CD4-positive, alpha-beta T cell treated with Interleukin-17A for 4 hours (primary cell): ENCODE measurements at regions not wholly inside any gene's neighbourhood (a gene's known extent, or its start where the extent isn't known, plus 50 kb on each side); places are given as distances from the start of the nearest gene placed in this dataset.
"Not testable (repeated sequence)": the region's sequence is repeated elsewhere in the genome, so short reads cannot be mapped to it uniquely, and the experiment has no call there.

ENCODE experiments used
- DNase-seq: peaks from one replicate; pipeline ENCODE4 v3.0.0-alpha.2; 2020; ENCODE audit warnings: mixed read lengths

DNA sequence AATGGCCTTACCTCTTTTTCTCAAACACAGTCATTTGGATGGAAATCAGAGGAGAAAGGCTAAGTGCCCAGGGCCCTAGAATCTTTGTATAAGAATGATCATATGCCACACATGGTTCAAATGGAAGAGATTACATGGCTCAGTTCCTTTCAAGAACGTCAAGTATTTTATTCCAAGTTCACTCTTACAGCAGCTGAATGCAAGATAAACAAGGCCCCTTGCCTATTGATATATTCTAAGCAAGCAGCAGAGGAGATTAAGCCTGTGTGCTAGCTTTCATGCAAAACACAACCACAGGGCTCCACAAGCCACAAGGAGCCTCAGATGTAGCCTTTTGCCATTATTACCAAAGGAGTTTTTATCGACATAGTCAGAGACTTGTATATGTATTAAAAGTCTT is 55.3 kb upstream of the SLCO6A1 start:
- DNase-seq = no peak

DNA sequence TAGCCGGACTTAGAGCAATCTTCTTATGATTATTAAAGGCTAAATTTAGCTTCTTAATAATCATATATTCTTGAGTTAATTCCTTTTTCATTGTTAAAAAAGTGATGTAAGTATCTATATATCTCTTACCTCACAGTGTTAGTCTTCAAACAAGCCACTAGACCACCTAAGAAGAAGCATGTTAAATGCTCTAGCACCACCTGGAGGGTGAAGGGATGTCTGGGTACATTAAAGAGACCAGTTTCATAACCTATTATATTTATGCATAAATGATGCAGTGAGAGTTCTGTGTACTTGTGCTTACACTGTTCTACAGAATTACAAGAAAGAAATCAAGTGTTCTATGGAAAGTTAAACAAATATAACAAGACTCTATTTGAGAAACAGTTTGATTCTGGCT is 55.9 kb upstream of the SLCO6A1 start:
- no peak for DNase-seq

DNA sequence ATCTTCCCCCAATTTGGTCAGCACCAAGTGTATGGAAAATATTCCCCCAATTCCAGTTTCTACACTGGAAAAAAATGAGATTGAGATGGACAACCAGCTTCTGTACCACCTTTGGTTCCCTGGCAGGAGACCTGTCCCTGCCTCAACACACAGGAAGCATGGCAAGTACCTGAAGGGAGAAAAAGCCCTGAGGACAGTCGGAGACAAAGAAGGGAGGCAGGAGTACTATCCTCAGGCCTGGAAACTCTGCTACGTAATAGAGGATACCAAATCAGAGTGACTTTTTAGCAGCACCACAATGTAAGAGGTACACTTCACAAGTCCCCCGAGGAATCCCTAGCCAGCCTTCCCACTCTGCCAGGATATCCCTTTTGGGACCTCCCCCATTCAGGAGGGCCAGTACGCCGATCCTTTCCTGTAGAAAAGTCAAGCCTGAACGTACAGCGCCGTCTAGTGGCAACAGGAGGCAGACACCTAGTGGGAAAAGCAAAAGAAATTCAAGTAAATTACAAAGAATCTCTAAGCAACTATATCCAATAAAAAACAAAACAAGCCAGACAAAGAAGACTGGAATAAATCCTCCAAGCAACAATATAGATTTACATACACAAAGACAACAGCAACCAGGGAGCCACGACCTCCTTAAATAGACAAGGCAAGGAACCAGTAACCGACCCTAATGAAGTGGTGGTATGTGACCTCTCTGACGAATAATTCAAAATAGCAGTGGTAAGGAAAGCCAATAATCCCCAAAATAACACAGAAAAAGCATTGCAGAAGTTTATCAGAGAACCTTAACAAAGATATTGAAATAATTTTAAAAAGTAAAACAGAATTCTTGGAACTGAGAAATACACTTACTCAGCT is 63.3 kb upstream of the SLCO6A1 start:
- no peak for DNase-seq

DNA sequence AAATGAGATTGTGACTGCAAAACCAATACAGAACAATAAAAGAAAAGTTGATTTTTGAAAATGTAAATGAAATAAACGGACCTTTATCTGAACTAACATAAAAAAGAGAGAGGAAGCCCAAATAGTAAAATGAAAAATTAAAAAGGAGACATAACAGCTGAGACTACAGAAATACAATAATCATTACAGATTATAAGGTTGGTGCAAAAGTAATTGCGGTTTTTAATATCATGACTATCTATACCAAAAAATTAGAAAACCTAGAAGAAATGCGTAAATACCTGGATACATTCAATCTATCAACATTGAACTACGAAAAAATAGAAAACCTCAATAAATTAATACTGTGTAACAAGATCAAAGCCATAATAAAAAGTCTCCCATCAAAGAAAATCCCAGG is 71.9 kb upstream of the SLCO6A1 start:
- no peak for DNase-seq

DNA sequence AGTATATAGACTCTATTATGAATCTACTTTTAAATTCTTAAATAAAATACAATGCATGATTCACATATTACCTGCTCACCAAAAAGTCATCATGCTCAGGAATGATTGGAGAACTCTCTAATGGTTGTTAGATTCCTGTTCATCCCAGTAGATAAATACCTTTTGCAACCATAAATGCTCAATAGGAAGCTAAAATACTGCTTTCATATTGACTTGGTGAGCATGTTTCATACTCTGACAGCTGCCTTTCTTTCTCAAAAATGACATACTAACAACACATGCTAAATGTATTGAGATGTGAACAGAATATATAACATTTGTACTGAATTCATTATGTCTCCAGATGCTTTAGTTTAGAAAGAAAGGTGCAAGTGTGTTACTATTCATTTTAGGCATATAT is 79.6 kb upstream of the SLCO6A1 start:
- DNase-seq = no peak

DNA sequence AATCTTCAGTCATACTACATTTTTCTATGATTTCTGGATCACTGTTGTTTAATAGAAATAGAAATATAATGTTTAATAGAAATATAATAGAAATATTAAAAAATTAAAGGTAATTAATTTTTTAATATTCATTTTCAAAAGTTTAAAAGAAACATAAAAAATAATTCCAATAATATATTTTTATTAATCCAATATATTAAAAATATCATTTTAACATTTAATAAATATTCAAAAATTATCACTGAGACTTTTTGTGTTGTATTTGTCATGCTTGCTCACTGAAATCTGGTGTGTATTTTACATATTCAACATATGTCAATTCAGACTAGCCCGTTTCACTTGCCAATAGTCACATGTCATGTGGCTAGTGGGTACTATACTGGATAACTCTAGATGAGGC is 80.6 kb upstream of the SLCO6A1 start:
- DNase-seq = no peak

DNA sequence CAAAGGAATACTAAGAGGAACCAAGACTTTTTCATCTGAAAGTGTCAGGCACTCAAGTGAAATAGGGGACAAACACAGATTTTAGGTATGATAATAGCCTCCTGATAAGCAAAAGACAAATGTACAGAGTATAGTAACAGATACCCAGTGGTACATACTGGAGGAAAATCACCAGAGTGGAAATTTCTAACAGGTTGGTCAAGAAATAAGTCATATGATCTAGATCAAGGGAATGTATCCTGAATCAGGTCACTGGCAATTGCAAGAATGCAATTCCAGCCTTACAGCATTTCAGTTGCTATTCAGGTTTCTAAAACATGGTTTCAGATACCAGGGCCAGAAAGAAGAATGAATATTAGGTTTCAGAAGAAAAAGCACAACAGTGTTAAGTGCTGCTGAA is 82.2 kb upstream of the SLCO6A1 start:
- DNase-seq = no peak

DNA sequence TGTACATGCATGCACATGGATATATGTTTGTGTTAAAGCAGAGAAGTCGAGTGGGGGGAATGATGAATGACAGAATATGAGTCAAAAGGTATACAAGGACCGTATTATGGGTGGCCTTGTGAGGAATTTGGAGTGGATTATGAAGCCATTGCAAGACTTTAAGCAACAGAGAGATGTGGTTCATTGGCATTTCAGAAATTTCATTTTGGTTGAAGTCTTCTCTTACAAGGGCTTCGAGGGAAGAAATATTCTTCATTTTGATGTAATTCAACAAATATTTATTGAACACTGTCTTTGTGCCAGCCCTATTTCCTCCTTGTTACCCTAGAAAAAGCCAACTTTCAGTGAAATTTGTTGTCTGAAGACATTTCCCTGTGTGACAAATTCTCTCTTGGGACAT is 83.9 kb upstream of the SLCO6A1 start:
- DNase-seq = no peak

DNA sequence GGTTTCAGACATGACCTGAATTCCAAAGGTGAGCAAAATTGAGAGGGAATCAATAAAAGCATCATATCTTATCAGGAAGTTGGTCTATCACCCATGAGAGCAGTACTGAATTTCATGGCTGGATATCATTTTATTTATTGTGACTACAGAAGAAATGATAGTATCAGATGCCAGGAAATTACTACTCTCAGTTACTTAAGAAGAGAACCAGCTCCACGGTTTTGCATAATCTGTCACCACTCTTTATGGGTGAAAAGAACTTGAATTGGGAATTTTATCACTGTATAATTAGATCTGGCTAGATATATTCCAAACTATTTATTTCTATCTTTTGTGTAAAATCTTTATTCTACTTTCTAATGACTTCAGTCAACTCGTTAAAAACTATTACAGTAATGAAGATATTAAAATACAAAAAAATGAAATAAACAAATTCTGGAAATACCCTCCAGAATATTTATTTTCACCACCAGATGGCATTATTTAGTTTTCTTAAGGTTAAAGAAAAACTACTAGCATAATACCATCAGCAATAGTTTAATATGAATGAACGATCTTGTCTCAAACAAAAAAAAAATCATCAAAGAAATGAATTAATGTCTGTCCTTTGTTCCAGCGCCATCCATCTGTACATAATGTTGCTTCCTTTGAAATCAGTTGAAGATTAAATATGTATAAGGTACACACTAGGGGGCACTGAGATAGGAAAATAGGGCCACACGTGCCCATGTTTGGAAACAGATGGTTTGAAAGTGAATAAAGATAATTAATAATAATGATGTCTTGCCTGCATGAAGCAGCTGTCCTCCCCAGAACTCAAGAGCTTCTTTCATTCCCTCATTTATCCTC is 84.7 kb upstream of the SLCO6A1 start:
- no peak for DNase-seq

DNA sequence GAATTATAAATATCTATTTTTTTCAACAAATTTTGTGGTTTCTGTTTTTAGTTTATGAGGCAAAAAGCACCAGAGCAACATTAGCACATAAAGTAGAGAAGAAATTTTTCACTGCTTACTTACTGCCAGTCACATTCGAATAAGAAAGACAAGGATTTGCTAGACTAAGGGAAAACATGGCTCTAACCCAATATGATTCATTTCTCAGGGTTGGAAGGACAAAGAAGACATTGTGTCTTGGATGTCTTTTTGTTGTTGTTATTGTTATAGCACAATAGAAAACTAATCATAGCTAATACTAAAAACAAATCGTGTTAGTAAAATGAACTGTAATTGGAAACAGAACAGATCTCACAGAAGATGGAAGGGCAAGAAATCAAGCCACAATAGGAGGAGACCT is 90.9 kb upstream of the SLCO6A1 start:
- DNase-seq = no peak

DNA sequence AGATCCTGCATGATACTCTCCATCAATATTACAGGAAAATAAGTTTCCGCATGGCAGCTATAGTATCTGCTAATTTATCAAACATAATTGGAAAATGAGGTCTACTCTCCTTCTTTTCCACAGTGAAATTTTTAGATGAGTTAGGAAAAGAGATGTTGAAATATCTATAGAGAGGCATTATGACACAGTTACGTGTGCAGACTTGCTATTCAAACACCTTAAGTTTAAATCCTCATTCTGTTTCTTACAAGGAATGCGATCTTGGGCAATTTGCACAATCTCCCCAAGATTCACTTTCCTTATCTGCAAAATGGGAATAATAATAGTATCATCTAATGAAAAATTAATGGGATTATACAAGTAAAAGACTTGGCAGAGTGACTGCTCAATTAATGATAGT is 91.7 kb upstream of the SLCO6A1 start:
- no peak for DNase-seq

DNA sequence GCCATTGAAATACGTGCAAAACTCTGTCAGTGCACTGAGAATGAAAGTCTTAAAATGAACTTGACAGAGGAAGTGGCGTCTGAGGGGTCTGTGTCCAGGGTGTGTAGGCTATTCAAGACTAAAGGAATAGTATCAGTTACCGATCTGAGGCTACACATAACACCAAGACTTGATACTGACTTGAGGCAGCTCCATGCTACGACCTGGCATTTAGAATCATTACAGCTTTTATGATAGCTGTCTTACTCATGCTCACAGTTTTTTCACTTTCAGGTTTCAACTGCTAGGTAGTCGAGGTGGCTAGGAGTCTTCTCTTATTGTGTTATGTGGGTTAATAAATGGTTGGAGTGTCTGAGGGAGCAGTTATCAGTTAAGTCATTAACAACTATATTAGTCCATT is 92.8 kb upstream of the SLCO6A1 start:
- no peak for DNase-seq

DNA sequence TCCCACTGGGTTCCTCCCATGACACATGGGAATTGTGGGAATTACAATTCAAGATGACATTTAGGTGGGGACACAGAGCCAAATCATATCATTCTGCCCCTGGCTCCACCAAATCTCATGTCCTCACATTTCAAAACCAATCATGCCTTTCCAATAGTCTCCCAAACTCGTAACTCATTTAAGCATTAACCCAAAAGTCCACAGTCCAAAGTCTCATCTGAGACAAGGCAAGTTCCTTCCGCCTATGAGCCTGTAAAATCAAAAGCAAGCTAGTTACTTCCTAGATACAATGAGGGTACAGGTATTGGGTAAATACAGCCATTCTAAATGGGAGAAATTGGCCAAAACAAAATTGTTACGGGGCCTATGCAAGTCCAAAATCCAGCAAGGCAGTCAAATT is 93.8 kb upstream of the SLCO6A1 start:
- DNase-seq = not testable (repeated sequence)

DNA sequence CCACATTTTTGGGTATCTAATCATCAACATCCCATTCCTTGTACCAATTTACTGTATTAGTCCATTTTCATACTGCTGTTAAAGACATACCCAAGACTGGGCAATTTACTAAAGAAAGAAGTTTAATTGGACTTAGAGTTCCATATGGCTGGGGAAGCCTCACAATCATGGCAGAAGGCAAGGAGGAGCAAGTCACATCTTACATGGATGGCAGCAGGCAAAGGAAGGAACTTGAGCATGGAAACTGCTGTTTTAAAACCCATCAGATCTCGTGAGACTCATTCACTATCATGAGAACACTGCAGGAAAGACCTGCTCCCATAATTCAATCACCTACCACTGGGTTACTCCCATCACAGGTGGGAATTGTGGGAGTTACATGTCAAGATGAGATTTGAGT is 95.4 kb upstream of the SLCO6A1 start:
- DNase-seq = no peak

DNA sequence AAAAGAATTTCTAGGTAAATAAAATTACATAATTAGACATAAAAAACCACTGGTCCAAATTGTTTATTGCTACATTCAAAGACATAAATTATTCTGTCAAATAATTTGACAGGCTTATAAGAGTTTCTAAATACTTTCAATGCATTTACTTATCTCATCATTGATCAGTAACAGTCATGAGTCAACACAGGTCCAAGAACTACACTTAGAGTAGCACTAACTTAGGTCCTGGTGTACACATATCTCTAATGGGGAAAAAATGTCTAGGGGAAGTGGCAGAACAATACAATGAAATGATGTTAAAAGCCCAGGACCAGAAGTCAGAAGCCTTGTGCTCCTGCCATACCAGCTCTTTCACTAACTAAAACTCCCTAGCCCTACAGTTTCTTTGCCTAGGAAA is 96.5 kb upstream of the SLCO6A1 start:
- DNase-seq = no peak

DNA sequence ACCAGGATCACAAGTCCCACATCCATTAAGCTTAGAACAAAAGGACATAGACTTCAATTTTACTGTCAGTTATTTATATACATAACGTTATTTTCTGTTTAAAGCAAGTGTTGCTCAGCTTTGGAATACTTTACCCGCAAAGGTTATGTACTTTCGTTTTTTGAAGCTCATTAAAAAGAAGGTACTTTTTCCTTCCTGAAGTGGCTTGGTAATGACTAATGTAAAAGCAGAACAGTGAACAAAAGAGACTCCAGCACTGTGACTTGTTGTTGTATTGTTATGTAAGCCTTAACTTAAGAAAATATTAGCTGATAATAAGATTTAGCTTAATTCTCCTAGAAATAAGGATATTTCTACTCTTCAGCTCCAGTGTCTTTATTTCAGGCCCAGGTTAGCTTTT is 97.3 kb upstream of the SLCO6A1 start:
- no peak for DNase-seq

DNA sequence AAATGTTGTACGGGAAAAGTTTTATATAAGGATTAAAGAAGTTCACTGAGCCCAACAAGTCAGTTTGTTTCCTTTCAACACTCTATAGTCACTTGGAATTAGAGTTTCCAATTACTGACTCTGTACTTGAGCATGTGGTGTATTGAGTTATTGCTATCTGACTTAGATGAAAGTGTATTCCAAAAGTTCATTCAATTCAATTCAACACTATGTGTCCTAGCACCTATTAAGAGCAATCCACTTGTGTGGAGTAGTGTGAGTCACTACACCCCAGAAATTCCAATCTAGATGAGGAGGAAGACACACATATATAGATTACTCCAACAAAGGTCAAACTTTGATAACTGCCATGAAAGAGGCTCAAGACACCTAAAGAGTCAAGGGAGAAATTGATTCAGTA is 98.2 kb upstream of the SLCO6A1 start:
- no peak for DNase-seq

DNA sequence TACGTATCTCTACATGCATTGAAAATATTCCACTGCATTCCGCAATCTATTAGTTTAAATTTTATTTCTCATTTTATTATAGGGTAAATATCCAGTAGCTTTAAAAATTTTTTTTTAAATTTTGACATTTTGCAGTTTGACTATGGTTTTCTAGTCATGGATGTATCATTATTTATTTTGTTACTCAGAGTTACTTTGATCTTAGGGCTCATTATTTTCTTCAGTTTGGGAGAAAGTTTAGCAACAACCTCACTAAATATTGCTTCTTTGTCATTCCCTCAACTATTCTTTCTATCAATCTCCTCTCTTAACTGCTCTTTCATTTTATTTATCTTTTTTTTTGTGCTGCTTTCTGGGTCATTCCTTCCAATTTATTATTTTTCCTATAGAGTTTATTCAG is 100.5 kb upstream of the SLCO6A1 start:
- no peak for DNase-seq

DNA sequence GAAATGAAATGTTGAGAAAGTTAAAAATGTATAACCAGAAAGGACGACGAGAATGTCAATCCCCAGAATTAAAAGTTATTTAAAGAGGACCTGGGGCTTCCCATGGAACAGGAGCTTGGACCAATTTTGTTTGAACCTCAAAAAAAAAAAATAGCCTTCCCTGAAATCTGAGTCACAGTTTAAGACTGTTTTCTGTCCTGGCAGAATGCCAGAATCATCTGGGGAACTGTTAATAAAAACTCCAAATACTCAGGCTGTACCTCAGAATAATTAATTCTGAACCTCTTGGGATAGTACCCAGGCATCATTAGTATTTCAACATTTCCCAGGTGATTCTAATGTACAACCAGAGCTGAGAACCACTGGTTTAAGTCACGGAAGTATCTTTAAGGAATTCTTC is 102.2 kb upstream of the SLCO6A1 start:
- no peak for DNase-seq

DNA sequence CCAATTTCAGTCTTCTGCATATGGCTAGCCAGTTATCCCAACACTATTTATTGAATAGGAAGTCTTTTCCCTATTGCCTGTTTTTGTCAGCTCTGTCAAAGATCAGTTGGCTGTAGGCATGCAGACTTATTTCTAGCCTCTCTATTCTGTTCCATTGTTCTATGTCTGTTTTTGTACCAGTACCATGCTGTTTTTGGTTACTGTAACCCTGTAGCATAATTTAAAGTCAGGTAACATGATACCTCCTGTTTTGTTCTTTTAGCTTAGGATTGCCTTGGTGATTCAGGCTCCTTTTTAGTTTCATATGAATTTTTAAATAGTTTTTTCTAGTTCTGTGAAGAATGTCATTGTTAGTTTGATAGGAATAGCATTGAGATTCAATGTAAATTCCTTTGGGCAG is 104.9 kb upstream of the SLCO6A1 start:
- no peak for DNase-seq

DNA sequence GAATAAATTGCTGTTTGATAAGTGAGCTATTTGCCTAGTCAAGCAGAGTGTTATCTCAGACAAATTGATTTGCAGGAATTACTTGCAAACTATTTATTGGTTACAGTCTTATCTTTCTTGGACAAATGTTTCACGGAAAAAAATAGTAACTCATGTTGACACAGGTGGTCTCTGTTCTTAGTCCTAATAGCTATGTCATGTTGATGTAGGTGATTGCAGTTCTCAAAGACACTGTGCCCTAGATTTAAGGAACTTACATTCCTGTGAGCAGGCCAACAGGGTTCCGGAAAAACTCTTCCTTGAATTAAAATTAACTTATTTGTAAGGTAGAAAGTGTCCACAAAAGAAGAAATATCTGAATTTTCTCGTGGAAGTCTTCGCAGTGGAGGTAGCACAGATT is 109.6 kb upstream of the SLCO6A1 start:
- DNase-seq = no peak

DNA sequence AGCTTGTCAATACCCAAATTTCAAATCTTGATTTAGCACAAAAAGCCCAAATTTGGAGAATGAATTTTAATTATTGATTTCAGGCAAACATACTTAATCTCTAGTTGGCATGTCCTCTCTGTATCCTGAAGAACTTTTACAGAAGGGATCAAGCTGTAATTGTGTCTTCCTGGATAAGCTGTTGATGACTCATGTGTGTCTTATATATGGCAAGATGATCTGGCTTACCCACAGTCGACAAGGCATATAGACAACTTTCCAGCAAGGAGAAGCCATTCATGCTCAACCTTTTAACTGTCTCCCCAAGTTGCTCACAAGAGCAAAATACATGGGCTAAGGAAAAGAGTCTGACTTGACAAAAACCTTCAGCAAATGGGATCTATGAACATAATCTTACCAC is 112.5 kb upstream of the SLCO6A1 start:
- no peak for DNase-seq

DNA sequence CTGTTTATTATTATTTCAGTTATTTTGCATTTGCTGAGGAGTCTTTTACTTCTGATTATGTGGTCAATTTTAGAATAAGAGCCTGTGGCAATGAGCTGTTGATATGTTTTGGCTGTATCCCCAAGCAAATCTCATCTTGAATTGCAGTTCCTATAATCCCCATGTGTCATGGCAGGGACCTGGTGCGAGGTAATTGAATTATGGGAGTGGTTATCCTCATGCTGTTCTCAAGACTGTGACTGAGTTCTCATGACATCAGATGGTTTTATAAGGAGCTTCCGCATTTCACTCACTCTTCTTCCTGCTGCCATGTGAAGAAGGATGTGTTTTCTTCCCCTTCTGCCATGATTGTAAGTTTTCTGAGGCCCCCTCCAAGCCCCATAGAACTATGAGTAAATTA is 114.9 kb upstream of the SLCO6A1 start:
- DNase-seq = no peak
